ENCODE measurements at regions not wholly inside any gene's neighbourhood (a gene's known extent, or its start where the extent isn't known, plus 50 kb on each side); places are given as distances from the start of the nearest gene placed in this dataset.

- Histone ChIP-seq H3K4me3 (ENCODE audit: low read length) (no peak overlapping the region), H3K36me3 (ENCODE audit: insufficient read depth, low read length) (no peaks in the 10 kb centered on the region), H3K27me3 (ENCODE audit: control insufficient read depth in 1 of 2, insufficient read depth in 2 of 2, low read length in 2 of 2) (no peaks in the 10 kb centered on the region), H3K4me1 (ENCODE audit: insufficient read depth, low read length) (no peaks in the 10 kb centered on the region), H3K9me3 (ENCODE audit: control insufficient read depth in 1 of 2, insufficient read depth in 1 of 2, low read length in 2 of 2) (no peaks in the 10 kb centered on the region), H3K27ac (ENCODE audit: low read depth in 1 of 2, low read length in 2 of 2) (no peak overlapping the region)
- no peak for TF ChIP-seq CTCF (IDR thresholded peaks at IDR 0.05)
- no peak for ATAC-seq (ENCODE audit: poor library complexity)
- H3K27me3 Mint-ChIP-seq = no peaks in the 10 kb centered on the region
- no peaks in the 10 kb centered on the region for H3K4me1 Mint-ChIP-seq (ENCODE audit: low read depth)
- intact Hi-C loops (cut with DNase I, micrococcal nuclease) = no loop called here
- CTCF ChIA-PET = no interaction called here
- no peak for DNase-seq
- no peak overlapping the region for H3K4me3 Mint-ChIP-seq
- H3K9me3 Mint-ChIP-seq = peaks cover 2% of the 10 kb centered on the region
- H3K36me3 Mint-ChIP-seq (ENCODE audit: low read depth) = no peaks in the 10 kb centered on the region
- POLR2A ChIA-PET = no interaction called here
- H3K27ac Mint-ChIP-seq = no peak overlapping the region
Observed at GRCh38 chr2:149819356-149819957, 231.9 kb upstream of the MMADHC start.

GRCh38 chr2:149816756-149817551 lies 229.4 kb upstream of the MMADHC start:
- POLR2A ChIA-PET = no interaction called here
- no peak for DNase-seq

DNA sequence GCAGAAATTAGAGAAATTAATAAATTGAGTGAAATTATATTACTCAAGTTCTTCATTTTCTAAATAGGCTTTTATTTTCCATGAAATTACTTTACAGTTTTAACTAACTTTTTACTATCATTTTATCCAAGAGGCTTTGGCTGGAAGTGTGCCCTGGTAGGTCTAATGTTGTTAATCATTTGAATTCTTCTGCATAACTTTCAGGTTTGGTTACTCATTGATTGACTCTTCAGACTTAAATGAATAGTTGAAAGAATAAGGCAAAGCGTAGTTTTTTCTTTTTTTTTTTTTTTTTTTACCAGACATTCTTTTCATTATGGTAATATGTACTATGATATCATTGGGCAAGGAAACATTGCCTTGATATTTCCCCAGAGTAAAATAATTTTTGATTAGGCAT lies 228.4 kb upstream of the MMADHC start:
- DNase-seq (no peak), ATAC-seq (ENCODE audit: poor library complexity) (no peak)
- H3K4me1 ChIP-seq (ENCODE audit: insufficient read depth, low read length) = no peaks in the 10 kb centered on the region
- Mint-ChIP-seq H3K36me3 (ENCODE audit: low read depth) (no peaks in the 10 kb centered on the region), H3K4me3 (no peak overlapping the region), H3K9me3 (peaks cover 2% of the 10 kb centered on the region), H3K27me3 (no peaks in the 10 kb centered on the region), H3K27ac (no peak overlapping the region), H3K4me1 (ENCODE audit: low read depth) (no peaks in the 10 kb centered on the region)
- no peak for TF ChIP-seq CTCF (IDR thresholded peaks at IDR 0.05)
- H3K27ac ChIP-seq (ENCODE audit: low read depth in 1 of 2, low read length in 2 of 2) = no peak overlapping the region
- no peaks in the 10 kb centered on the region for H3K27me3 ChIP-seq (ENCODE audit: control insufficient read depth in 1 of 2, insufficient read depth in 2 of 2, low read length in 2 of 2)
- intact Hi-C loops (cut with DNase I, micrococcal nuclease) = no loop called here
- H3K9me3 ChIP-seq (ENCODE audit: control insufficient read depth in 1 of 2, insufficient read depth in 1 of 2, low read length in 2 of 2) = no peaks in the 10 kb centered on the region
- ChIA-PET CTCF (no interaction called here), POLR2A (no interaction called here)
- H3K4me3 ChIP-seq (ENCODE audit: low read length) = no peak overlapping the region
- H3K36me3 ChIP-seq (ENCODE audit: insufficient read depth, low read length) = no peaks in the 10 kb centered on the region

More at GRCh38 chr2:149816756-149817551, 229.4 kb upstream of the MMADHC start:
- no peaks in the 10 kb centered on the region for H3K36me3 ChIP-seq (ENCODE audit: insufficient read depth, low read length)
- H3K27ac Mint-ChIP-seq = no peak overlapping the region
- no peaks in the 10 kb centered on the region for H3K27me3 ChIP-seq (ENCODE audit: control insufficient read depth in 1 of 2, insufficient read depth in 2 of 2, low read length in 2 of 2)
- H3K4me3 Mint-ChIP-seq = no peak overlapping the region
- no peaks in the 10 kb centered on the region for H3K36me3 Mint-ChIP-seq (ENCODE audit: low read depth)
- CTCF ChIA-PET = no interaction called here
- H3K9me3 ChIP-seq (ENCODE audit: control insufficient read depth in 1 of 2, insufficient read depth in 1 of 2, low read length in 2 of 2) = no peaks in the 10 kb centered on the region
- no peaks in the 10 kb centered on the region for H3K4me1 Mint-ChIP-seq (ENCODE audit: low read depth)
- intact Hi-C loops (cut with DNase I, micrococcal nuclease) = no loop called here
- H3K4me3 ChIP-seq (ENCODE audit: low read length) = no peak overlapping the region
- ATAC-seq (ENCODE audit: poor library complexity) = no peak
- TF ChIP-seq CTCF (IDR thresholded peaks at IDR 0.05) = no peak
- H3K27ac ChIP-seq (ENCODE audit: low read depth in 1 of 2, low read length in 2 of 2) = no peak overlapping the region
- peaks cover 2% of the 10 kb centered on the region for H3K9me3 Mint-ChIP-seq
- no peaks in the 10 kb centered on the region for H3K4me1 ChIP-seq (ENCODE audit: insufficient read depth, low read length)
- no peaks in the 10 kb centered on the region for H3K27me3 Mint-ChIP-seq

All from CD4-positive, alpha-beta T cell (primary cell).